RKO (cell line): ENCODE measurements at regions not wholly inside any gene's neighbourhood (a gene's known extent, or its start where the extent isn't known, plus 50 kb on each side); places are given as distances from the start of the nearest gene placed in this dataset.

Experiments
- DNase-seq: peaks from one replicate; pipeline ENCODE4 v3.0.0-alpha.2; 2016; ENCODE audit warnings: low spot score

GRCh38 chr16:63614429-63614828 lies 1507.4 kb downstream of the CDH11 start:
- DNase-seq: no peak

DNA sequence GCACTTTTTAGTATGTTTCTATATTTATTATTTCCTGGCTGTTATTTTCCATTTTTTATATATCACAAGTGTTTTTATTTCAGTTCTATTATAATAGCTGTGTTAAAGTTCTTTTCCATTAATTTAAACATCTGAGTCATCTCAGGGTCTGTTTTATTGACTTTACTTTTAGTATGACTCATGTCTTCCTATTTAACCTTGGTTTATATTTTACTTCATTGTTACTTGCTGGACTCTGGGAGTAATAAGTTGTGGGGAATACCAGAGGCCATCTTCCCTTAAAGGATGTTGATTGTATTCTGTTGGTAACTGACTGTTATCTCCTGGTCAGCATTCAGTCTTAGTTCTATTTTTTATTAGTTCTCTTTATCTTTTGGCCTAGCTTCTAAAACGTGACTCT lies 1508.2 kb downstream of the CDH11 start:
- no peak for DNase-seq

DNA sequence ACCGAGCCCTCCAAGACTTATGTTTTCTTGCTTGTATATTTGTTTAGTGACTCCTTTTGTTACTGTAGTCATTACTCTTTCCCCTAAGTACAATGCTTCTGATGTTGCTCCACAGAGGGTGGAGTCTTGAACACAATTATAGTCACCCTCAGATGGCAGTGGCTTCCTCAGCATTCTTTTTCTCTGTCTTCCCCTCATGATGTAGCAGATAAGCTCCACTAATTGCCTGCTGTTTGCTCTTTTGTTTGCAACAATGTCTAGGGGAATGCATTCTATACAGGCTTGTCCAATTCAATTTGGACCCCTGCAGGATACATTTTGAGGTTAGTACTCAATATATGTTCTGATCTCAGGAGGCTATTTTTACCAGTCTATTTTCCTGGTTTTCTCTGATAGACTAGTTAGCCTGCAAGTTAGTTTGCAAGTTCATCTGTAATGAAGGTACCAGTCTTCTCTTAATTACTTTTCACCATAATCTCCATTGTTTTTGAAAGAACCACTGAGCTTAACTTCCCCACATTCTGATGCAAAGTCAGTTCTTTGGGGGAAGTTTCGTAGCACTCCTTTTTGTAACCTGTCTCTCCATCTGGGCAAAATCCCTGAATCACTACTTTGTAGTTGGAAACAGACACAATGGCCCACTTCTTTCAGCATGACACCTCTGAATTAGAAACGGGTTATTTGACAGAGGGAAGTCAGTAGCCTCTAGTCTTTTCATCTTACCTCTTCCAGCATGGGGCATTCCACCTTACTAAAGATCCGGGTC lies 1509.2 kb downstream of the CDH11 start:
- no peak for DNase-seq

DNA sequence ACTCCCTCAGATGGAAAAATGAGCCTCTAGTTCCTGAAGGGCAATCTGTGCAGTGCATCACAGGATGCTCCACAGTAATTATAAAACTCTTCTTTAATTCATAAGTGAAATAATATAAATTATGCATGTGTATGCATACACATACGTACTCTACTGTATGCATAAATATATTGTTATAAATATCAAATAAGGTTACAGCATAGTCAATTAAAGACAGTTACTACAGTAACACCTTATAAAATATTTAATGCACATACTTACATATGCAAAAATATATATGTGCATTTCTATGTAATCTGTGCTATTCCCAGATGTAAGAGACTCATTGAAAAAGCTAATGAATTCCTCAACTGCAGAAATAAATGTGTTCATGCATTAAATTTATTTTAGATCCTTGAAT lies 1515.1 kb downstream of the CDH11 start:
- DNase-seq: no peak

GRCh38 chr16:63602206-63602927 lies 1519.5 kb downstream of the CDH11 start:
- no peak for DNase-seq

GRCh38 chr16:63596716-63597115 lies 1525.1 kb downstream of the CDH11 start:
- DNase-seq: no peak

- DNase-seq: no peak
Measured at GRCh38 chr16:63592852-63593251, 1529.0 kb downstream of the CDH11 start.

DNA sequence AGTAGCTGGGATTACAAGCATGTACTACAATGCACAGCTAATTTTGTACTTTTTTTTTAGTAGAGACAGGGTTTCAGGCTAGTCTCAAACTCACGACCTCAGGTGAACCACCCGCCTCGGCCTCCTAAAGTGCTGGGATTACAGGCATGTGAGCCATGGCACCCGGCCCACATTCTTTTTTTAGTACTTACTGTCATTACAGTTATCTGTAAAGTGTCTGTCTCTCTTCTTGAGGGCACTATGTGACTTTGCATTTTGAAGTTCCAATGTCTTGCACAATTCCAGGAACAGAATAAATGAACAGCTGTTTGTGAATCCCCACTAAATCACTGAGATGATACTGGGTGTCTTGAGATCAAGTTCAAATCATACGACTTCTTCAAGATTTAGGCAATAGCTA lies 1540.3 kb downstream of the CDH11 start:
- no peak for DNase-seq

DNA sequence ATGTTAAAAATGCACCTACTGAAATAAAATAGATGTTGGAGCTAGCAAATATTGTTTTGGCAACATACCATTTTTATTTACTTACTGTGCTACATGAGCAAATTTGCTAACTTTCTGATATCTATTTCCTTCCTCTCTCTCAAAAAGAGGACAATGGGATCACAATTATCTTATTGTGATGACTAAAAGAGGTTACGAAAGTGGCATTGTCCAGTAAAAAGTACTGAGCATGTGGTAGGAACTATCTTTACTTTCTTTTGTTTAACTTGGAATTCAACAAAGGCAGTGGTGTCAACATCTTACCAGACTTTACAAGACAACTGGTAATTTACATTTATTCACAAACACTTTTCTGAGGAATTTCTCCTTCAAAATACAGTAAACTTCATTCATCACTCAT lies 1542.6 kb upstream of the CDH8 start:
- DNase-seq: no peak

GRCh38 chr16:63577891-63578290 lies 1541.7 kb upstream of the CDH8 start:
- DNase-seq: no peak

- DNase-seq: no peak
Measured at GRCh38 chr16:63575041-63575440, 1538.8 kb upstream of the CDH8 start.

DNA sequence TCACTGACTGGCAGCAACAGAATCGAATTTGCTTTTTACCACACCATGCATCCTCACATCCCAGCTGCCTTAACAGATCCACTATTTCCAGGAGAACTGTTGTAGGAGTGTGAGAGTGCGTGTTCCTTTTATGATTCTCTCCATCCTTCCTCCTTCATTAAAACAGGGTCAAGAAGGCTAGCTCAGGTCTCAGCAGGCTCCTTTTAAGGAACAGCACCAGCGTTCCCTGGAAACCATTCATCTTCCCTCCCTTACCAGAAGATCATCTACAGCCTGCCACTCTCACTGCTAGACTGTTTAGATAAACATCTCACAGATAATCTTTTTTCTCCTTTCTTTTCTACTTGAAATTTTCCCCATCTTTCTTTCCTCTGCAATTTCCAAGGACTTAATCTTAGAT lies 1531.9 kb upstream of the CDH8 start:
- no peak for DNase-seq

DNA sequence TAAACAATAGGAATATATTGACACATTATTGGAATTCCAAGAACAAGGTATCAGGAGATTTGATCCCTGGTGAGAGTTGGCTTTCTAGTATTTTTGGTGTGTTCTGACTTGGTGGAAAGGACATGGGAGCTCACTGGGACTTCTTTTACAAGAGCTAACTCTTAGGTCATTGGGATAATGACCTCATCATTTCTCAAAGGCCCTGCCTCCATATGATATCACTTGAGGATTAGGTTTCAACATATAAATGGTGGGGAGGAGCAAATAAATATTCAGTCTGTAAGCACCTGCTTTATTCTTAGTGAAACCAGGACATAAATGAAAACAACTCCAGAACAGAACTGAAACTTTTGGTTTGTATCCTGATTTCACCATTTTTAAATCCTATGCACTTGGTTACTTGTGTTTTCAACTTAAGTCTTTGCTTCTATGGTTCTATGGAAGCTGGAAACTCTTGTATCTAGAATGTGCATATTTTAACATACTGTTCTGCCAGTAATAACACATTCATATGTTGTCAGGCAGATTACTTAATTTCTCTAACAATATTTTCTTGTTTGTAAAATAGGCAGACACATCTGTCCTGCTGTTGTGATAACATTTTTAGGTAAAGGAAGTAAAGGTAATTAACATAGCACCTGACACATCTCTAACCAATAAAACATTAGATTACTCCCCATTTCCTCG lies 1527.7 kb upstream of the CDH8 start:
- no peak for DNase-seq

DNA sequence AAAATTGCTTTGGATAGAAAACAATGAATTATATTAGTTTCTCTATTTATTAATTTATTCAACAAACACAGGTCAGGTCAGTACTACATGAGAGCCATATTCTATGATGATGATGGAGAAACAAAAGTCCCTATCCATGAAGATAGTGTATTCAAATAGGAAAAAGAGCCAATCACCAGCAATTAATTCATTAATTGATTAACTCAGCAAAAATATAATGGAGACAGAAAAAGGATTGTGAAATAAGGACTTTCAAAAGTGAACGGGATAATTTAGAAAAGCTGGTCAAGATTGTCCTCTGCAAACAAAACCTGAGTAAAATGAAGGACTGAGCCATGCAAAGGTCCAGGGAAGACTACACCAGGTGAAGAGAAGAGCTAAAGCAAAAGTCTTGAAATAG lies 1517.7 kb upstream of the CDH8 start:
- DNase-seq: no peak

GRCh38 chr16:63539276-63539675 lies 1503.0 kb upstream of the CDH8 start:
- no peak for DNase-seq

DNA sequence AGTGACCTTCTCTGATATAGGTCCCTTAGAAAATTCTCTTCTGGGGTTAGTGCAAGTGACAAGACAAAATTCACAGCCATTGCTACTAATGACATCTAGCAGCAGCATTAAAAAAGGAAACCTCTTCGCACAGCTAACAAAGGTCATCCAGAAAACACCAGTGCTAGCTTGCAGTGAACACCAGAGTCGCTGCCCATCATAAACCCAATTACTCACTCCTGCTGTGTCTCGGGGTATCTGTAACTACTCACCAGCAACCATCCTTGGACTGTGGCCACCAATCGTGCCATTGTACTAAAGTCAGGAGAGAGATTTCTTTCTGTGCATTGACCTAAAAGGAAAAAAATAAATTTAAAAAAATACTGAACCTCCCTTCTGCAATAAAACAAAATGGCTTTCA lies 1494.7 kb upstream of the CDH8 start:
- no peak for DNase-seq

GRCh38 chr16:63530208-63530607 lies 1494.0 kb upstream of the CDH8 start:
- DNase-seq: peak; percentile 1

DNA sequence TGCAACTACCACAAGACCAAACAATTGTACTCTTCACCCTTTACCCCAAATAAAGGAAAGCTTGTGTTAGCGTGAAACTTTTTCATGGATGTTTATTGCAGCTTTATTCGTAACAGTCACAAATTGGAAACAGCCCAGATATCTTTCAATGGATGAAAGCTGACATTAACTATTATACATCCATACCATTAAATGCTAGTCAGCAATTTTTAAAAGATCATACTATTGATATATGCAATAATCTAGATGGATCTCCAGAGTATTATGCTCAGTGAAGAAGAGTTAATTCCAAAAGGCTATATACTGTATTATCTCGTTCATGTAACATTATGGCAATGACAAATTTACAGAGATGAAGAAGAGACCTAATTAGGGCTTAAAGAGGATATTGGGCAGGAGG lies 1491.2 kb upstream of the CDH8 start:
- DNase-seq: no peak

GRCh38 chr16:63516394-63516793 lies 1480.2 kb upstream of the CDH8 start:
- no peak for DNase-seq

DNA sequence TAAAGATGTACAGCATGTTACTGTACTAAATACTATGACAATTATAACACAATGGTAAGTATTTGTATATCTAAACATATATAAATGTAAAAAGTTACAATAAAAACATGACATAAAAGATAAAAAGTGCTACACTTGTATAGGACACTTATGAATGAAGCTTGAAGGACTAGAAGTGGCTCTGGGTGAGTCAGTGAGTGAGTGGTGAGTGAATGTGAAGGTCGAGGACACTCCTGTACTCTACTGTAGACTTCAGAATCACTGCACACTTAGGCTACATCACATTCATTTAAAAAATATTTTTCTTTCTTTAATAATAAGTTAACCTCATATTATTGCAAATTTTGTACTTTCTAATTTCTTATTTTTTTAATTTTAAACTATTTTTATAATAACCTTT lies 1476.7 kb upstream of the CDH8 start:
- DNase-seq: no peak

DNA sequence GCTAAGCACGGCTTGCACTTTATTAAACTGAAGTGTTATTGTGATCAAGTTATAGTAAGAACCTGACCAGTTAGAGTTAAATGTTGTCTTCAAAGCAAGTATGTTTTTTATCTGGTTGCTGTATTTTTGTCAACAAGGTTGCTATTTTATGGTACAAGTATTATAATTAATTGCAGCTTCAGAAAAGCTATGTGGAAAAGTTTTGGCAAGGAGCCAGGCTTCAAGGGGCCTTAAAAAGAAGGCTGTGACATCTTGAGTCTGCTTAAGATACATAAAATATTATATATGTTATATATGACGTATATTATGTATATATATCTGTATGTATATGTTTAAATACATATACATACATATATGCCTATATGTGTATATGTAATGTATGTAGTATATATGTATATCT lies 1461.2 kb upstream of the CDH8 start:
- no peak for DNase-seq

GRCh38 chr16:63496282-63496681 lies 1460.0 kb upstream of the CDH8 start:
- no peak for DNase-seq

- no peak for DNase-seq
Measured at GRCh38 chr16:63488955-63489354, 1452.7 kb upstream of the CDH8 start.
